ENCODE measurements at regions not wholly inside any gene's neighbourhood (a gene's known extent, or its start where the extent isn't known, plus 50 kb on each side); places are given as distances from the start of the nearest gene placed in this dataset.

GRCh38 chr18:33918571-33918970, 306.1 kb downstream of the NOL4 start:
- no peak for TF ChIP-seq POLR2A (IDR thresholded peaks at IDR 0.05; ENCODE audit: low read depth, low read length)
- no peak for TF ChIP-seq POLR2AphosphoS5 (IDR thresholded peaks at IDR 0.05; ENCODE audit: low read depth, low read length)
- TF ChIP-seq TAF1 (IDR thresholded peaks at IDR 0.05; ENCODE audit: borderline replicate concordance, low read depth, low read length) = no peak
